HL-60 (cell line): ENCODE measurements at regions not wholly inside any gene's neighbourhood (a gene's known extent, or its start where the extent isn't known, plus 50 kb on each side); places are given as distances from the start of the nearest gene placed in this dataset.

Experiments used
- GABPA ChIP-seq: IDR thresholded peaks from 2 replicates; pipeline ENCODE4 v1.6.1; 2012; ENCODE audit warnings: low read depth
- TF ChIP-seq, protein P1 (sequence below): IDR thresholded peaks from one replicate; pipeline ENCODE4 v1.5.1; 2011; ENCODE audit warnings: low read length, control low read depth, inconsistent platforms; ENCODE audit not compliant: insufficient read depth

DNA sequence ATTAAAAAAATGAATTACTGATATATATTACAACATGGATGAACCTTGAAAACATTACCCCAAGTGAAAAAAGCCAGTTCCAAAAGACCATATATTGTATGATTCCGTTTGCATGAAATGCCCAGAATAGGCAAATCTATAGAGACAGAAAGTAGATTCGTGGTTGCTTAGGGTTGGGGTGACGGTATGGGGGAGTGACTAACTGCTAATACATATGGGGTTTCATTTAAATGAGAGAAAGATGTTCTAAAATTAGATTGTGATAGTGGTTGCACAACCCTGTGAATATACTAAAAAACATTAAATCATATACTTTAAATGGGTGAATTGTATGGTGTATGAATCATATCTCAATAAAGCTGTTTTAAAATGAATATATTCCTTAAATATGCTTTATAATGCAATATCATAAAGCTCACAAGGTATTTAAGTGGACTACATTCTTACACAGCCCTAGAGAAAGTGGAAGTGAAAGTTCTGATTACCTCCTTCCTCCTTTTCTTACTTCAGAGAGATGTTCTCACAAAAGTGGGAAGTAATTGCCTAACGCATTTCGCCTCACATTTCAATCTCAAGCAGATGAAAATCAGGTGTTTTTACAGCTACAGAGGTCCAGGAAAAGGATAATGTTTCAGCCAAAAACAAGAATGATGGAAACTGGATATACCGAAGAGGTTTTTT lies 142.7 kb upstream of the GNAO1 start:
- TF ChIP-seq, protein P1, sequence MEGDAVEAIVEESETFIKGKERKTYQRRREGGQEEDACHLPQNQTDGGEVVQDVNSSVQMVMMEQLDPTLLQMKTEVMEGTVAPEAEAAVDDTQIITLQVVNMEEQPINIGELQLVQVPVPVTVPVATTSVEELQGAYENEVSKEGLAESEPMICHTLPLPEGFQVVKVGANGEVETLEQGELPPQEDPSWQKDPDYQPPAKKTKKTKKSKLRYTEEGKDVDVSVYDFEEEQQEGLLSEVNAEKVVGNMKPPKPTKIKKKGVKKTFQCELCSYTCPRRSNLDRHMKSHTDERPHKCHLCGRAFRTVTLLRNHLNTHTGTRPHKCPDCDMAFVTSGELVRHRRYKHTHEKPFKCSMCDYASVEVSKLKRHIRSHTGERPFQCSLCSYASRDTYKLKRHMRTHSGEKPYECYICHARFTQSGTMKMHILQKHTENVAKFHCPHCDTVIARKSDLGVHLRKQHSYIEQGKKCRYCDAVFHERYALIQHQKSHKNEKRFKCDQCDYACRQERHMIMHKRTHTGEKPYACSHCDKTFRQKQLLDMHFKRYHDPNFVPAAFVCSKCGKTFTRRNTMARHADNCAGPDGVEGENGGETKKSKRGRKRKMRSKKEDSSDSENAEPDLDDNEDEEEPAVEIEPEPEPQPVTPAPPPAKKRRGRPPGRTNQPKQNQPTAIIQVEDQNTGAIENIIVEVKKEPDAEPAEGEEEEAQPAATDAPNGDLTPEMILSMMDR: no peak
- no peak for TF ChIP-seq GABPA
